ENCODE measurements at regions not wholly inside any gene's neighbourhood (a gene's known extent, or its start where the extent isn't known, plus 50 kb on each side); places are given as distances from the start of the nearest gene placed in this dataset.

DNA sequence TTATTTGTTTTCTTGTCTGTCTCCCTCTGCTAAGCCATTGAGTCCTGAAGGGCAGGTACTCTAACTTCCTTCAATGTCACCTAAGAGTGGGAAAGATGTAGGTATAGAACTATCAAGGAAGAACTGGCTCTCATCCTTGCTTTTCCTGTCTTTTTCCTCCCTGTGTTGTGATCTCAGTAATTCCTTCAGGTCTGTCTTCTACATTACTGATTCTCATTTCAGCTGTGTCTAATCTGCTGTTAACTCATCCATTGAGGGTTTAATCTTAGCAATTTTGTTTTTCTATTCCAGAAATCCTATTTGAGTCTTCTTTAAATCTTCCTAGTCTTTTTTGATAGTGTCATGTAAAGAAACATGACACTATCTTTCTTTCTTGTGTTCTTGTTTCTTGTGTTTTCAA lies 124.5 kb upstream of the PLXNC1 start:
- Histone ChIP-seq H3K9me3 (peaks cover 0 to 7% (median 3%) of the 10 kb centered on the region in 4 donors), H3K4me3 (no peak overlapping the region), H3K36me3 (no peaks in the 10 kb centered on the region), H3K27ac (no peak overlapping the region), H3K4me1 (peaks cover 0 to 5% (median 0%) of the 10 kb centered on the region in 4 donors), H3K27me3 (no peaks in the 10 kb centered on the region)
- TF ChIP-seq POLR2AphosphoS5 (IDR thresholded peaks at IDR 0.05), result no peak
- intact Hi-C loops (cut with DNase I), result no loop called here
- no peak for DNase-seq

DNA sequence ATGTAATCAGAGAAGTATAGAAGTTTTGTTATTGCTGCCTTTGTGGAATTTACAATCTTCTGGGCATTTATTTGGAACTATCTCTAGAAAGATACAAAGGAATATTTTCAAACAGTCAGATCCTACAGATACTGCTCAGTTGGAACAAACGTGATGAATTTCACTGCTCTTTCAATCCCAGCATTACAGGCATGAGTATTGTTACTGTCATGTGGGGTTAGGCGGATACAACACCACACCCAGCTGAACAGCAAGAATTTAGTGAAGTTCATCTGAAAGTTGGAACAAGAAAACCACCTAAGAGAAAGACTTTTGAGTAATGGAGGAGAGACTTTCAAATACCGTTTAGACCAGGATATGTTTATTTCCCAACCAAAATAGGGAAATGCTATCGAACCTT lies 123.3 kb upstream of the PLXNC1 start:
- 90 to 92% methylated on average over 4 of the region's 4 CpGs for WGBS, 2 donors
- Histone ChIP-seq H3K9me3 (peaks cover 0 to 7% (median 3%) of the 10 kb centered on the region in 4 donors), H3K27ac (no peak overlapping the region), H3K36me3 (no peaks in the 10 kb centered on the region), H3K27me3 (no peaks in the 10 kb centered on the region), H3K4me1 (no peaks in the 10 kb centered on the region), H3K4me3 (no peak overlapping the region)
- intact Hi-C loops (cut with DNase I), result no loop called here
- no peak for DNase-seq
- TF ChIP-seq POLR2AphosphoS5 (IDR thresholded peaks at IDR 0.05), result no peak
- no peak for TF ChIP-seq EP300 (IDR thresholded peaks at IDR 0.05)
- no peak for TF ChIP-seq POLR2A (IDR thresholded peaks at IDR 0.05)
- TF ChIP-seq, protein P1, sequence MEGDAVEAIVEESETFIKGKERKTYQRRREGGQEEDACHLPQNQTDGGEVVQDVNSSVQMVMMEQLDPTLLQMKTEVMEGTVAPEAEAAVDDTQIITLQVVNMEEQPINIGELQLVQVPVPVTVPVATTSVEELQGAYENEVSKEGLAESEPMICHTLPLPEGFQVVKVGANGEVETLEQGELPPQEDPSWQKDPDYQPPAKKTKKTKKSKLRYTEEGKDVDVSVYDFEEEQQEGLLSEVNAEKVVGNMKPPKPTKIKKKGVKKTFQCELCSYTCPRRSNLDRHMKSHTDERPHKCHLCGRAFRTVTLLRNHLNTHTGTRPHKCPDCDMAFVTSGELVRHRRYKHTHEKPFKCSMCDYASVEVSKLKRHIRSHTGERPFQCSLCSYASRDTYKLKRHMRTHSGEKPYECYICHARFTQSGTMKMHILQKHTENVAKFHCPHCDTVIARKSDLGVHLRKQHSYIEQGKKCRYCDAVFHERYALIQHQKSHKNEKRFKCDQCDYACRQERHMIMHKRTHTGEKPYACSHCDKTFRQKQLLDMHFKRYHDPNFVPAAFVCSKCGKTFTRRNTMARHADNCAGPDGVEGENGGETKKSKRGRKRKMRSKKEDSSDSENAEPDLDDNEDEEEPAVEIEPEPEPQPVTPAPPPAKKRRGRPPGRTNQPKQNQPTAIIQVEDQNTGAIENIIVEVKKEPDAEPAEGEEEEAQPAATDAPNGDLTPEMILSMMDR (IDR thresholded peaks at IDR 0.05), result no peak

DNA sequence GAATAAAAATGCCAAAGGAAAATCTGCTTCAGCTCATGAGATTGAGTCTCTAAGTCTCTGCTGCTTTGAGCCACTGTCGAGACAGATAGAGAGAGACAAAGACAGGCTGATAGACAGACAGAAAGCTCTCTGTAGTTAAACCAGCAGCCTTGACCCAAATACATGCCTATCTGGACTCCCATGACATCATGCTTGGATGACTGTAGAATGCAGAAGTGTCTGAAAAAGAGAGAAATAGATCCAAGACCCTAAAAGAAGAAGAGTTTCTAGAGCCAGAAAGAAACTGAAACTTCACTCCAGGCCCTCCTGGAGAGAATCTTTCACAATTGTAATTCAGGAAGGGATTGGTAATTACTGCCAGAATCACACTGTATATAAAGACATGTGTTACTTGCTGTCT lies 122.6 kb upstream of the PLXNC1 start:
- Histone ChIP-seq H3K9me3 (peaks cover 0 to 7% (median 3%) of the 10 kb centered on the region in 4 donors), H3K4me1 (no peaks in the 10 kb centered on the region), H3K36me3 (no peaks in the 10 kb centered on the region), H3K27me3 (no peaks in the 10 kb centered on the region), H3K27ac (peak overlapping the region in 2 of 4 donors; percentile 19 to 33), H3K4me3 (no peak overlapping the region)
- no peak for TF ChIP-seq EP300 (IDR thresholded peaks at IDR 0.05)
- no peak for DNase-seq
- intact Hi-C loops (cut with DNase I), result no loop called here
- 72 to 80% methylated on average over 1 of the region's 1 CpG for WGBS, 2 donors

DNA sequence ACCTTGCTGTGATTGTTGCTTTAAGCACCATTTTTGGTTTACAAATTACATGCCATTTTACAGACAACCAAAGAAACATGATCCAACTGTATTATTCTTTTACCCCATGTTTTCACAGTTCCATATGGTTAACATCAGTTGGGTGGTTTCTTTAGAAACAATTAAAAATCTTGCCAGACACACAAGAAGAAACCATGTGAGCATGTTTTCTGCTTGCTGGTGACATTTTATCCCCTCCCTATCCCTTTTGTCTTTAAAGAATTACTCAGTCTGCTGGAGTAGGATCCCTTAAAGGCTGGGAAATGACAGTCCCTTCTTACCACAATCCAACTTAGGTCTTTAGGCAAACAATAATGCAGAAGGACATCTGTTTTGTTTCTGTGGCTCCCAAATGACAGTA lies 121.8 kb upstream of the PLXNC1 start:
- Histone ChIP-seq H3K4me1 (no peaks in the 10 kb centered on the region), H3K27ac (peak overlapping the region in 1 of 4 donors; percentile 33), H3K36me3 (no peaks in the 10 kb centered on the region), H3K27me3 (no peaks in the 10 kb centered on the region), H3K9me3 (peaks cover 0 to 7% (median 3%) of the 10 kb centered on the region in 4 donors), H3K4me3 (no peak overlapping the region)
- no peak for DNase-seq
- TF ChIP-seq POLR2A (IDR thresholded peaks at IDR 0.05) (no peak), POLR2AphosphoS5 (IDR thresholded peaks at IDR 0.05) (no peak), EP300 (IDR thresholded peaks at IDR 0.05) (no peak)
- TF ChIP-seq, protein P1 (IDR thresholded peaks at IDR 0.05), result no peak
- intact Hi-C loops (cut with DNase I), result no loop called here

DNA sequence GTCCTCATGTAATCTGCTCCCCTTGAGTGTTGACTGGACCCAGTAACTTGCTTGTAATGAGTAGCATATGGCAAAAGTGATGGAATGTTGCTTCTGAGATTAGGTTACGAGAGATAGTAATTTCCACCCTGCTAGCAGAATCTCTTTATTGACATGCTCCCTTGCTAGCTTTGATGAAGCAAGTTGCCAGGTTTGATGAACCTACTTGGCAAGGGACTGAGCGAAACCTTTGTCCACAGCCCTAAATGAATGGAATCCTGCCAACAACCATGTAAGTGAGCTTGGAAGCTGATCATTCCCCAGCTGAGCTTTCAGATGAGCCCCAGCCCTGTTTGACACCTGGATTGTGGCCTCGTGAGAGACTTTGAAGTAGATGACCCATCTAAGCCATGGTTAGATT lies 120.8 kb upstream of the PLXNC1 start:
- Histone ChIP-seq H3K4me1 (no peaks in the 10 kb centered on the region), H3K27ac (no peak overlapping the region), H3K36me3 (no peaks in the 10 kb centered on the region), H3K9me3 (peaks cover 0 to 7% (median 3%) of the 10 kb centered on the region in 4 donors), H3K27me3 (no peaks in the 10 kb centered on the region), H3K4me3 (no peak overlapping the region)
- 41 to 83% methylated on average over 3 of the region's 3 CpGs for WGBS, 2 donors
- no peak for TF ChIP-seq POLR2A (IDR thresholded peaks at IDR 0.05)
- DNase-seq, result no peak
- intact Hi-C loops (cut with DNase I), result no loop called here

DNA sequence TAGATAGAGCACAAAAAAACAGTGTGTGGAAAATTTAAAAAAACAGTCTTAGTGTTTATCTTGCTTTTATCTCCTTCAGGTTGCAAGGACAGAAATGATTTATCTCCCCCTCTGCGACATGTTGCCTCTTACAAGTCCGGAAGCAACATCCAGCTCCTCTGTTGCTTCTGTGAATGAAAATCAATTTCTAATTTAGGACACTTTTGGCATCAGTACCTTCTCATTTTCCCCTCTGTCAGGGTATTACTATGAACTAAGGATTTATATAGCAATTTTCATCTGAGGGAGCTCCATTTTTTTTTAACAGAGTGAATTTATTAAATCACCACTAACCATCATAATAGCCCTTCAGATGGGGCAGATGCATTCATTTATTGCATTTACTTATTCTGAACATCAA lies 116.6 kb upstream of the PLXNC1 start:
- DNase-seq, result no peak
- no peak for TF ChIP-seq EP300 (IDR thresholded peaks at IDR 0.05)
- no peak for TF ChIP-seq POLR2A (IDR thresholded peaks at IDR 0.05)
- TF ChIP-seq POLR2AphosphoS5 (IDR thresholded peaks at IDR 0.05), result no peak
- TF ChIP-seq, protein P1 (IDR thresholded peaks at IDR 0.05), result no peak
- Histone ChIP-seq H3K4me3 (no peak overlapping the region), H3K36me3 (no peaks in the 10 kb centered on the region), H3K9me3 (no peaks in the 10 kb centered on the region), H3K27ac (no peak overlapping the region), H3K27me3 (no peaks in the 10 kb centered on the region), H3K4me1 (no peaks in the 10 kb centered on the region)
- intact Hi-C loops (cut with DNase I), result no loop called here
- 76 to 94% methylated on average over 2 of the region's 2 CpGs for WGBS, 2 donors

All from sigmoid colon (tissue), 6 donors.